Kidney epithelial cell (primary cell): ENCODE measurements at regions not wholly inside any gene's neighbourhood (a gene's known extent, or its start where the extent isn't known, plus 50 kb on each side); places are given as distances from the start of the nearest gene placed in this dataset.
"Not testable (repeated sequence)": the region's sequence is repeated elsewhere in the genome, so short reads cannot be mapped to it uniquely, and the experiment has no call there.

ENCODE experiments used
- DNase-seq: peaks from one replicate; pipeline ENCODE4 v3.0.0-alpha.2; 2010; ENCODE audit warnings: low read depth
- H3K27me3 ChIP-seq: 2 replicates; pipeline ENCODE4 v1.6.0; 2011; ENCODE audit warnings: low read length; ENCODE audit not compliant: control insufficient read depth, insufficient read depth
- H3K36me3 ChIP-seq: 2 replicates; pipeline ENCODE4 v1.5.1; 2011; ENCODE audit warnings: low read length; ENCODE audit not compliant: control insufficient read depth, insufficient read depth
- H3K4me3 ChIP-seq: 2 replicates; pipeline ENCODE4 v1.5.1; 2011; ENCODE audit warnings: low read depth, mild to moderate bottlenecking, control low read depth, low read length
- TF ChIP-seq, protein P1 (sequence below): IDR thresholded peaks from 2 replicates; pipeline ENCODE4 v1.5.1; 2011; ENCODE audit warnings: mild to moderate bottlenecking, moderate library complexity, low read length, control low read depth, inconsistent platforms; ENCODE audit not compliant: insufficient read depth, poor library complexity, severe bottlenecking

DNA sequence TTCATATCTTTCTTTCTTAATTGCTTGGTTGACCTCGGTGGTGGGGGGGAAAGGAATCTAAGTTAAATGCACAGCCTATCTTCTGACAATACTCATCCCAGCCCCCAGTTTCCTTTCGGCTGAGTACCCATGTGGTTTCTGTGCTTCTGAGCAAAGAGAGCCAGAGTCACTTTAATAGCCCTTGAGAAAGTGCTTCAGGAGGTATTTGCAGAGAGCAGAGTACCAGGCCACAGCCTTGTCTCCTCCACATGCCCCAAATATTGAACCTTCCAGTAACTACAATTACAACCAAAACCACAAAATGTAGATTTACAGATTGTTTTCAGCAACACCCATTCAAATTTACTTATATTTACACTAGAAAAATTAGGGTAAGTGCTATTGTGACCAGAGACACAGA is 647.4 kb downstream of the NR2F2 start:
- TF ChIP-seq, protein P1, sequence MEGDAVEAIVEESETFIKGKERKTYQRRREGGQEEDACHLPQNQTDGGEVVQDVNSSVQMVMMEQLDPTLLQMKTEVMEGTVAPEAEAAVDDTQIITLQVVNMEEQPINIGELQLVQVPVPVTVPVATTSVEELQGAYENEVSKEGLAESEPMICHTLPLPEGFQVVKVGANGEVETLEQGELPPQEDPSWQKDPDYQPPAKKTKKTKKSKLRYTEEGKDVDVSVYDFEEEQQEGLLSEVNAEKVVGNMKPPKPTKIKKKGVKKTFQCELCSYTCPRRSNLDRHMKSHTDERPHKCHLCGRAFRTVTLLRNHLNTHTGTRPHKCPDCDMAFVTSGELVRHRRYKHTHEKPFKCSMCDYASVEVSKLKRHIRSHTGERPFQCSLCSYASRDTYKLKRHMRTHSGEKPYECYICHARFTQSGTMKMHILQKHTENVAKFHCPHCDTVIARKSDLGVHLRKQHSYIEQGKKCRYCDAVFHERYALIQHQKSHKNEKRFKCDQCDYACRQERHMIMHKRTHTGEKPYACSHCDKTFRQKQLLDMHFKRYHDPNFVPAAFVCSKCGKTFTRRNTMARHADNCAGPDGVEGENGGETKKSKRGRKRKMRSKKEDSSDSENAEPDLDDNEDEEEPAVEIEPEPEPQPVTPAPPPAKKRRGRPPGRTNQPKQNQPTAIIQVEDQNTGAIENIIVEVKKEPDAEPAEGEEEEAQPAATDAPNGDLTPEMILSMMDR = no peak
- DNase-seq = no peak
- Histone ChIP-seq H3K27me3 (no peaks in the 10 kb centered on the region), H3K36me3 (no peaks in the 10 kb centered on the region), H3K4me3 (no peak overlapping the region)

DNA sequence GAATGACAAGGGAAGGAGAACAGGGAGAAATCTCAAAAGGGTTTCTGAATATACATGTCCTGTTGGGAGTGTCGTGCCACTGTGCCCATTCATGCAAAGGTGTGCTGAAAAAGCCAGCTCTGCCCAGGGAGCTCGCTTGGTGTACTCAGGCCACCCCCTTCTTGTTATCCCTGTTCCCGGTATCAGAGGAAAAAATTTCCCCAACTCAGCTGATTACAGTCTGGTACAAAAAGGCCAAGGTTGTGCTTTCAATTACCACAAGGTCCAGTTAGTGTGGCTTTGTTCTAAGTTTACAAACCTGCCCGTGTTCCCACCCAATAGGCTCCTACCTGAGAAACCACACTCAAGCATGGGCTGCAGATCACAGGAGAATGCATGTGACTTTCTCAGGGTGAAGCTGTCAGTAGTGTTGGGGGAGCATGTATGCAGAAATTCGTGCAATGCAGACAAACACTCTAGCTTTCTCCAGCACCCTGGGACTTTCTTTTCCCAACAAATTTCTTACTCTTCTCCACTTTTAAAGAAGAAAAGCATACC is 648.5 kb downstream of the NR2F2 start:
- DNase-seq = no peak
- TF ChIP-seq, protein P1 = no peak

DNA sequence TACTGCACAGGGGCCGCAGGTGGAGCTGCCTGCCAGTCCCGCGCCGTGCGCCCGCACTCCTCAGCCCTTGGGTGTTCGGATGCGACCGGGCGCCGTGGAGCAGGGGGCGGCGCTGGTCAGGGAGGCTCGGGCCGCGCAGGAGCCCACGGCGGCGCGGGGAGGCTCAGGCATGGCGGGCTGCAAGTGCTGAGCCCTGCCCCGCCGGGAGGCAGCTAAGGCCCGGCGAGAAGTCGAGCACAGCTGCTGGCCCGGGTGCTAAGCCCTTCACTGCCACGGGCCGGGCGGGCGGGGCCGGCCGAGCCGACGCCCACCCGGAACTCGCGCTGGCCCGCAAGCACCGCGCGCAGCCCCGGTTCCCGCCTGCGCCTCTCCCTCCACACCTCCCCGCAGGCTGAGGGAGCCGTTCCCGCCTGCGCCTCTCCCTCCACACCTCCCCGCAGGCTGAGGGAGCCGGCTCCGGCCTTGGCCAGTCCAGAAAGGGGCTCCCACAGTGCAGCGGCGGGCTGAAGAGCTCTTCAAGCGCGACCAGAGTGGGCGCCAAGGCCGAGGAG is 653.7 kb downstream of the NR2F2 start:
- H3K27me3 ChIP-seq, H3K36me3 ChIP-seq, DNase-seq, H3K4me3 ChIP-seq: not testable (repeated sequence)

More for the DNA sequence above, 648.5 kb downstream of the NR2F2 start:
- Histone ChIP-seq H3K36me3 (no peaks in the 10 kb centered on the region), H3K27me3 (no peaks in the 10 kb centered on the region), H3K4me3 (no peak overlapping the region)

DNA sequence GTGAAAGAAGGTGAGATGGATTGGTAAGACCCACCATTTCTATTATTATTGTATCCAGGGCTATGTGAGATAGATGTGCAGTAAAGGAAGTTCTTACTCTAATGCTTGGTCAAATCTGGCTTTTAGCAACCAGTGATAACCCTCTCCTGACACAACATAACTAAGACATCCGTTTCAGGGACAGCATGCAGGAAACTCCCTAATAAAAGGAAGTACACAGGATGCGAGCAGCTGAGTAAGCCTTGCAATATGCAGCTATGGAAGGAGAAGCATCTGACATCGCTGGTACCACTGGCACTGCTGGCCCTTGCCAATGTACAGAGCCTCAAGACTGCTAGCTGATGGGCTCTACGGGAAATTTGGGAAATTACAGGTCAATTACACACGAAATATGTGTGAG is 662.3 kb downstream of the NR2F2 start:
- TF ChIP-seq, protein P1 = no peak
- DNase-seq = no peak
- H3K4me3 ChIP-seq = no peak overlapping the region
- H3K36me3 ChIP-seq = no peaks in the 10 kb centered on the region
- no peaks in the 10 kb centered on the region for H3K27me3 ChIP-seq

DNA sequence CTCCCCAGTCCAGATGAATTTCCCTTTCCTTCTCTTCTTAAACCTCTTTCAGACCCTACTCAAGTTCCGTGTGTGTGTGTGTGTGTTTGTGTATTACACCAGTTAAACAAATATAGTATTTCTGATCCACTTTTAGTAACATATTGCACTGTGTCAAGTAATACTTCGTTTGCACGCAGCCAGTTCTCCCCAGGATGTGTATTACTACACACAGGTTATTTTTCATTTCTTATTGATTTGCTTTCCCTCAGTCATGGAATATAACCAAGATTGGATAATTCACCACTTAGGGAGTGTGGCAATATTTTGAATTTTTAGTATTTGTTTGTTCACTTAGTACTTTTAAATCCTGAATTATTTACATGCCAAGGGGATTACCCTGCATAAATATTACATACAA is 667.0 kb downstream of the NR2F2 start:
- Histone ChIP-seq H3K36me3 (no peaks in the 10 kb centered on the region), H3K27me3 (no peaks in the 10 kb centered on the region), H3K4me3 (no peak overlapping the region)
- DNase-seq = no peak
- TF ChIP-seq, protein P1 = no peak

DNA sequence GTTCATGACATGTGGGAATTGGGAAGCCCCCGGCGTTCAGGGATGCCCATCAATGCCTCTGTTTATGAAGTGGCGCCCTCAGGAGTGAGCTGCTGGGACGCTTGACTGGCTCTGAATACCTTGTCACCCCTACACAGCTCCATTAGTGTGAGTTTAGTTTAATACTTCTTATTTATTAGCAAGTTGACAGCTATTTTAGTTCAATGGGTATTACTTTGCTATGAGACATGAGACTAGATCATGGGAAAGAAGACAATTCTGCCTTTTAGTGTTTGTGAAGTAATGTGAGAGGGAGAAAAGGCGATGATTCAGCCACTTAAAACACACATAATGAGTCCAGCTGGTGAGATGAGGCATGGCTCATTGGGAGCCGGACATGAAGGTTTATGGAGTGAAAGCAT is 678.5 kb downstream of the NR2F2 start:
- TF ChIP-seq, protein P1 = no peak
- peak; percentile 86 for DNase-seq
- Histone ChIP-seq H3K27me3 (no peaks in the 10 kb centered on the region), H3K4me3 (no peak overlapping the region), H3K36me3 (no peaks in the 10 kb centered on the region)
